GM12892 (cell line): ENCODE measurements at regions not wholly inside any gene's neighbourhood (a gene's known extent, or its start where the extent isn't known, plus 50 kb on each side); places are given as distances from the start of the nearest gene placed in this dataset.

ENCODE experiments used
- POLR2A ChIP-seq: IDR thresholded peaks from 2 replicates; pipeline ENCODE4 v1.6.1; 2011; ENCODE audit warnings: low read depth, low read length, control low read depth
- POLR2AphosphoS5 ChIP-seq: IDR thresholded peaks from 2 replicates; pipeline ENCODE4 v1.6.1; 2011; ENCODE audit warnings: low read depth, low read length, control low read depth
- TAF1 ChIP-seq: IDR thresholded peaks from 2 replicates; pipeline ENCODE4 v1.6.1; 2011; ENCODE audit warnings: low read depth, mild to moderate bottlenecking, control low read depth, low read length, borderline replicate concordance

DNA sequence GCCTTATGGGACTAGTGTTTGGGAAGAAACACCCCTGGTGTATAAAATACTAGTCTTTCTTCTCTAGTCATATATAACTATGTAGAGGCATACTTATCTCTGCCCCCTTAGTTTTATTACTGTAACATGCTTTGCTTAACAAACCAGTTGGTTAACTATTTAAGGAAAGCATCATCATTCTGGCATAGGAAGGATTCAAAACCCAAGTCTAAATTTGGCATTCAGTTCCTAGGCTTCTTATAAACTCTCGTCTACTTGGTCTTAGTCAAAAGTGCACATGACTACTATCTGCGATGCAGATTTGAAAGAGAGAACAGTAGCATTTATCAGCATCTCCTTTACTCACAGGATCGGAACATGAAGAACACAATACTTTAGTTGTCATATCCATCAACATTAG lies 111.3 kb downstream of the MFAP3L start:
- TF ChIP-seq TAF1, result no peak
- TF ChIP-seq POLR2A, result no peak
- no peak for TF ChIP-seq POLR2AphosphoS5
